ENCODE measurements at regions not wholly inside any gene's neighbourhood (a gene's known extent, or its start where the extent isn't known, plus 50 kb on each side); places are given as distances from the start of the nearest gene placed in this dataset.

GRCh38 chr1:2896824-2897223, 95.3 kb upstream of the TTC34 start:
- no peak for TF ChIP-seq CTCF (IDR thresholded peaks at IDR 0.05 in 4 of 5, conservative IDR thresholded peaks at IDR 0.05 in 1 of 5)
- TF ChIP-seq POLR2A (IDR thresholded peaks at IDR 0.05), result no peak
- Histone ChIP-seq H3K27me3 (peaks cover 6 to 14% (median 14%) of the 10 kb centered on the region in 3 donors), H3K27ac (no peak overlapping the region), H3K4me3 (no peak overlapping the region), H3K36me3 (no peaks in the 10 kb centered on the region), H3K9me3 (no peaks in the 10 kb centered on the region), H3K4me1 (no peaks in the 10 kb centered on the region)
- in situ Hi-C loops (cut with MboI; ENCODE audit: low sequenced_read_pairs in 4 of 4), result no loop called here
- intact Hi-C loops (cut with DNase I; ENCODE audit: low total_unique reads), result no loop called here
- ATAC-seq, result no peak
- DNase-seq, result no peak

GRCh38 chr1:2903226-2903625, 101.7 kb upstream of the TTC34 start:
- H3K9me3 ChIP-seq, result no peaks in the 10 kb centered on the region
- no peak for TF ChIP-seq POLR2A (IDR thresholded peaks at IDR 0.05)
- TF ChIP-seq CTCF (IDR thresholded peaks at IDR 0.05 in 4 of 5, conservative IDR thresholded peaks at IDR 0.05 in 1 of 5), result no peak
- H3K27me3 ChIP-seq, result peaks cover 11 to 31% (median 22%) of the 10 kb centered on the region in 3 donors
- no peaks in the 10 kb centered on the region for H3K4me1 ChIP-seq
- no peak overlapping the region for H3K4me3 ChIP-seq
- intact Hi-C loops (cut with DNase I; ENCODE audit: low total_unique reads) (no loop called here), in situ Hi-C loops (cut with MboI; ENCODE audit: low sequenced_read_pairs in 4 of 4) (no loop called here)
- H3K27ac ChIP-seq, result no peak overlapping the region
- no peaks in the 10 kb centered on the region for H3K36me3 ChIP-seq
- ATAC-seq (no peak), DNase-seq (no peak)

- H3K27me3 ChIP-seq, result peaks cover 11 to 31% (median 22%) of the 10 kb centered on the region in 3 donors
- DNase-seq (no peak), ATAC-seq (no peak)
- in situ Hi-C loops (cut with MboI; ENCODE audit: low sequenced_read_pairs in 4 of 4), result no loop called here
- TF ChIP-seq POLR2A (IDR thresholded peaks at IDR 0.05) (no peak), CTCF (IDR thresholded peaks at IDR 0.05 in 4 of 5, conservative IDR thresholded peaks at IDR 0.05 in 1 of 5) (no peak)
- H3K36me3 ChIP-seq, result no peaks in the 10 kb centered on the region
- H3K9me3 ChIP-seq, result no peaks in the 10 kb centered on the region
- intact Hi-C loops (cut with DNase I; ENCODE audit: low total_unique reads), result no loop called here
- H3K27ac ChIP-seq, result no peak overlapping the region
- no peak overlapping the region for H3K4me3 ChIP-seq
- no peaks in the 10 kb centered on the region for H3K4me1 ChIP-seq
Measured at GRCh38 chr1:2904191-2904590, 102.7 kb upstream of the TTC34 start.

- peaks cover 15 to 24% (median 15%) of the 10 kb centered on the region in 3 donors for H3K27me3 ChIP-seq
- ATAC-seq (no peak), DNase-seq (no peak)
- H3K4me1 ChIP-seq, result no peaks in the 10 kb centered on the region
- no peak overlapping the region for H3K4me3 ChIP-seq
- TF ChIP-seq POLR2A (IDR thresholded peaks at IDR 0.05) (no peak), CTCF (IDR thresholded peaks at IDR 0.05 in 4 of 5, conservative IDR thresholded peaks at IDR 0.05 in 1 of 5) (no peak)
- intact Hi-C loops (cut with DNase I; ENCODE audit: low total_unique reads) (no loop called here), in situ Hi-C loops (cut with MboI; ENCODE audit: low sequenced_read_pairs in 4 of 4) (no loop called here)
- H3K27ac ChIP-seq, result no peak overlapping the region
- no peaks in the 10 kb centered on the region for H3K9me3 ChIP-seq
- no peaks in the 10 kb centered on the region for H3K36me3 ChIP-seq
Measured at GRCh38 chr1:2905356-2905755, 103.9 kb upstream of the TTC34 start.

- TF ChIP-seq POLR2A (IDR thresholded peaks at IDR 0.05) (no peak), CTCF (IDR thresholded peaks at IDR 0.05 in 4 of 5, conservative IDR thresholded peaks at IDR 0.05 in 1 of 5) (no peak)
- ATAC-seq (no peak), DNase-seq (no peak)
- in situ Hi-C loops (cut with MboI; ENCODE audit: low sequenced_read_pairs in 4 of 4), result no loop called here
- H3K4me3 ChIP-seq, result no peak overlapping the region
- H3K27me3 ChIP-seq, result peaks cover 15 to 24% (median 18%) of the 10 kb centered on the region in 3 donors
- intact Hi-C loops (cut with DNase I; ENCODE audit: low total_unique reads), result no loop called here
- H3K36me3 ChIP-seq, result no peaks in the 10 kb centered on the region
- no peaks in the 10 kb centered on the region for H3K9me3 ChIP-seq
- no peak overlapping the region for H3K27ac ChIP-seq
- H3K4me1 ChIP-seq, result no peaks in the 10 kb centered on the region
Measured at GRCh38 chr1:2906085-2906484, 104.6 kb upstream of the TTC34 start.

Measured in gastrocnemius medialis (tissue), 4 donors.